ENCODE measurements at regions not wholly inside any gene's neighbourhood (a gene's known extent, or its start where the extent isn't known, plus 50 kb on each side); places are given as distances from the start of the nearest gene placed in this dataset.

- no peak for TF ChIP-seq CTCF (IDR thresholded peaks at IDR 0.05; ENCODE audit: low read length)
- TF ChIP-seq EZH2 (IDR thresholded peaks at IDR 0.05; ENCODE audit: borderline replicate concordance, low read length): no peak
These were observed 623.5 kb downstream of the EPHA4 start for GRCh38 chr2:220948579-220948978.

All from OCI-LY1 (cell line).